ENCODE measurements at regions not wholly inside any gene's neighbourhood (a gene's known extent, or its start where the extent isn't known, plus 50 kb on each side); places are given as distances from the start of the nearest gene placed in this dataset.

GRCh38 chr2:219777388-219777787 is 150.0 kb downstream of the SLC4A3 start:
- 96% methylated on average over 2 of the region's 2 CpGs for WGBS
- no peak for DNase-seq (ENCODE audit: low read depth in 6 of 9, low spot score in 9 of 9)
- H3K36me3 ChIP-seq (ENCODE audit: control insufficient read depth in 2 of 2, insufficient read depth in 2 of 2, low read length in 1 of 2) = no peaks in the 10 kb centered on the region
- H3K4me1 ChIP-seq (ENCODE audit: control insufficient read depth in 2 of 2, insufficient read depth in 2 of 2, low read length in 2 of 2) = no peaks in the 10 kb centered on the region
- no peak overlapping the region for H3K27ac ChIP-seq (ENCODE audit: low read depth in 1 of 2, low read length in 1 of 2)
- H3K27me3 ChIP-seq (ENCODE audit: control insufficient read depth in 2 of 2, insufficient read depth in 1 of 2, low read length in 1 of 2) = no peaks in the 10 kb centered on the region
- H3K4me3 ChIP-seq (ENCODE audit: low read length in 2 of 2) = no peak overlapping the region
- no peaks in the 10 kb centered on the region for H3K9me3 ChIP-seq (ENCODE audit: control insufficient read depth in 2 of 2, insufficient read depth in 1 of 2, low read length in 1 of 2)

DNA sequence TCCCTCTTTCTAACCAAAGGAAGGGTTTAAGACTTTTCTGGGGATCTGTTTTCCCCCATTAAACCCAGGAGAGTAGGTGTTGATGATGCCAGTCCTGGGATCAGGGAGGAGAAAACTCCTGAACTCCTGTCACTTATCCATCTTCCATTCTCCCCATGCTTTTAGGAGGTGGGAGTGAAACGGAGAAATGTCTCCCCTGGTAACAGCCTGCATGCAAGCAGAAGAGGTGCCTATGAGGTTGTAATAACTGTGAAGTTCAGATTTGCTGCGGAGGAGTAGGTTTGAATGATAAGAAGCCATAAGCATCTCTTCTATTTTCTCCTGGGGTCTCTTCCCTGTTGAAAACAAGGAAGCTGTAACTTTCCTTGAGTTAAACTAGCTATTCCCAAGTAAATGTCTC is 150.8 kb downstream of the SLC4A3 start:
- Histone ChIP-seq H3K36me3 (ENCODE audit: control insufficient read depth in 2 of 2, insufficient read depth in 2 of 2, low read length in 1 of 2) (no peaks in the 10 kb centered on the region), H3K27ac (ENCODE audit: low read depth in 1 of 2, low read length in 1 of 2) (no peak overlapping the region), H3K9me3 (ENCODE audit: control insufficient read depth in 2 of 2, insufficient read depth in 1 of 2, low read length in 1 of 2) (no peaks in the 10 kb centered on the region), H3K27me3 (ENCODE audit: control insufficient read depth in 2 of 2, insufficient read depth in 1 of 2, low read length in 1 of 2) (no peaks in the 10 kb centered on the region), H3K4me3 (ENCODE audit: low read length in 2 of 2) (no peak overlapping the region), H3K4me1 (ENCODE audit: control insufficient read depth in 2 of 2, insufficient read depth in 2 of 2, low read length in 2 of 2) (no peaks in the 10 kb centered on the region)
- WGBS = 89% methylated on average over 2 of the region's 2 CpGs
- no peak for DNase-seq (ENCODE audit: low read depth in 6 of 9, low spot score in 9 of 9)

DNA sequence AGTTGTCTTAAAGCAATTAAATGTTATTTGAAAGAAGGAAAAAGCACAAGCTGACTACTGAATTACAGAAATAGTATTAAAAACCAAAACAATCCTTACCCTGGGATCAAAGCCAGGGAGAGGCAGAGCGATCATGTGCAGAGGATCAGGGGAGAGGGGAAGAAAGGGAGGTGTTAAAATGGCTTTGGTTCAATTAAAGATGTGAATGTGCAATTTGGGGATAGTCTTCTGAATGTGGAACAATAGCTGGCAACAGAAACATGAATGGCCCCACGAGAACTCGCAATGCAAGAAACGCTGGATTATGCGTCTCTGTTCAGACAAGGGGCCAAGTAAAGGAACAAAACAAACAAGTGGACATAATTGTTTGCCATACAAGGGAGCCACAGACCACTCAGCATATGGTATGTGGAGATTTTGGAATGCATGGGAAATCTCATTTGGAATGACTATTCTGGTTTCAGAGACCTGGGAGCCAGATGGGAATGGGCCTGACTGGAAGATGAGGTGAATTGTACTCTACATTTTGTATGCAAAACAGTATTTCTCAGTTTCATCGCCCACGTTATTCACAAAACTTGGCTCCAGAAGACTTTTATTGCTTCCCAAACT is 155.4 kb downstream of the SLC4A3 start:
- WGBS = 93% methylated on average over 7 of the region's 7 CpGs

GRCh38 chr2:219783359-219783975 is 156.0 kb downstream of the SLC4A3 start:
- Histone ChIP-seq H3K27ac (ENCODE audit: low read depth in 1 of 2, low read length in 1 of 2) (no peak overlapping the region), H3K36me3 (ENCODE audit: control insufficient read depth in 2 of 2, insufficient read depth in 2 of 2, low read length in 1 of 2) (no peaks in the 10 kb centered on the region), H3K9me3 (ENCODE audit: control insufficient read depth in 2 of 2, insufficient read depth in 1 of 2, low read length in 1 of 2) (no peaks in the 10 kb centered on the region), H3K4me3 (ENCODE audit: low read length in 2 of 2) (no peak overlapping the region), H3K27me3 (ENCODE audit: control insufficient read depth in 2 of 2, insufficient read depth in 1 of 2, low read length in 1 of 2) (no peaks in the 10 kb centered on the region), H3K4me1 (ENCODE audit: control insufficient read depth in 2 of 2, insufficient read depth in 2 of 2, low read length in 2 of 2) (no peaks in the 10 kb centered on the region)
- no peak for DNase-seq (ENCODE audit: low read depth in 6 of 9, low spot score in 9 of 9)
- WGBS = 88% methylated on average over 4 of the region's 4 CpGs

More for the DNA sequence above, 155.4 kb downstream of the SLC4A3 start:
- Histone ChIP-seq H3K4me1 (ENCODE audit: control insufficient read depth in 2 of 2, insufficient read depth in 2 of 2, low read length in 2 of 2) (no peaks in the 10 kb centered on the region), H3K4me3 (ENCODE audit: low read length in 2 of 2) (no peak overlapping the region), H3K9me3 (ENCODE audit: control insufficient read depth in 2 of 2, insufficient read depth in 1 of 2, low read length in 1 of 2) (no peaks in the 10 kb centered on the region), H3K27me3 (ENCODE audit: control insufficient read depth in 2 of 2, insufficient read depth in 1 of 2, low read length in 1 of 2) (no peaks in the 10 kb centered on the region), H3K36me3 (ENCODE audit: control insufficient read depth in 2 of 2, insufficient read depth in 2 of 2, low read length in 1 of 2) (no peaks in the 10 kb centered on the region), H3K27ac (ENCODE audit: low read depth in 1 of 2, low read length in 1 of 2) (no peak overlapping the region)
- DNase-seq (ENCODE audit: low read depth in 6 of 9, low spot score in 9 of 9) = no peak

DNA sequence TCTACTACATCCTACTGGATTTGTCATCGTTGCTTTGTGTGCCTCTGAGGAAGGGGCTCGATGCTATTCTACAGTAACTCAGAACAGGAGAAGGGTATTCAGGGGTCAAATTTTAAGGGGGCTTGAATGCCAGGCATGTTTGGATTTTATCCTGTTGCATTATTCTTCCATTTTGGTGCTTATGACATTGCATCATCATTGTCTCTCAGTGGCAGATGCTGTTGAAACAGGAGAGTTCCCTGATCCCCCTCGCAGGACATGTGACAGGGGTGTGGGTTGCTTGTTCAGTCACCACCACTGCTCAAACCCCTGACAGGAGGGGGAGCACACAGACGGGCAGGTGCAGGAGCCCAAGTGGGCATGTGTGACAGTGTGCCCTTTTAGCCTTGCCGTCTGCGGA is 156.7 kb downstream of the SLC4A3 start:
- 91% methylated on average over 6 of the region's 6 CpGs for WGBS
- no peak for DNase-seq (ENCODE audit: low read depth in 6 of 9, low spot score in 9 of 9)
- Histone ChIP-seq H3K4me1 (ENCODE audit: control insufficient read depth in 2 of 2, insufficient read depth in 2 of 2, low read length in 2 of 2) (no peaks in the 10 kb centered on the region), H3K27me3 (ENCODE audit: control insufficient read depth in 2 of 2, insufficient read depth in 1 of 2, low read length in 1 of 2) (no peaks in the 10 kb centered on the region), H3K36me3 (ENCODE audit: control insufficient read depth in 2 of 2, insufficient read depth in 2 of 2, low read length in 1 of 2) (no peaks in the 10 kb centered on the region), H3K4me3 (ENCODE audit: low read length in 2 of 2) (no peak overlapping the region), H3K9me3 (ENCODE audit: control insufficient read depth in 2 of 2, insufficient read depth in 1 of 2, low read length in 1 of 2) (no peaks in the 10 kb centered on the region), H3K27ac (ENCODE audit: low read depth in 1 of 2, low read length in 1 of 2) (no peak overlapping the region)

DNA sequence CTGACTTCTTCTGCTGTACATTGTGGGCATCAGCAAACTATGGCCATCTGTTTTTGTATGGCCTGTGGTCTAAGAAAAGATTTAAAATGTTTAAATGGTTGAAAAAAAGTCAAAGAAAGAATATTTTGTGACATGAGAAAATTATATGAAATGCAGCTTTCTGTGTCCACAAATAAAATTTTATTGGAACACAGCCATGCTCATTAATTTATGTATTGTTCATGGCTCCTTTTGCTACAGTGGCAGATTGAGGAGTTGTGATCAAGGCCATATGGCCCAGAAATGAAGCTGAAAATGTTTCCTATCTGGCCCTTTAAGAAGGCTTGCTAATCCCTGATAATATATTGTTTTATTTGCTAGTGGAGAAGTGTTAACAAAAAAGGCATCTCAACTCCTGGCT is 162.0 kb downstream of the SLC4A3 start:
- H3K27me3 ChIP-seq (ENCODE audit: control insufficient read depth in 2 of 2, insufficient read depth in 1 of 2, low read length in 1 of 2) = no peaks in the 10 kb centered on the region

GRCh38 chr2:219792446-219792845 is 165.0 kb downstream of the SLC4A3 start:
- Histone ChIP-seq H3K4me1 (ENCODE audit: control insufficient read depth in 2 of 2, insufficient read depth in 2 of 2, low read length in 2 of 2) (no peaks in the 10 kb centered on the region), H3K4me3 (ENCODE audit: low read length in 2 of 2) (no peak overlapping the region), H3K27ac (ENCODE audit: low read depth in 1 of 2, low read length in 1 of 2) (no peak overlapping the region), H3K36me3 (ENCODE audit: control insufficient read depth in 2 of 2, insufficient read depth in 2 of 2, low read length in 1 of 2) (no peaks in the 10 kb centered on the region), H3K9me3 (ENCODE audit: control insufficient read depth in 2 of 2, insufficient read depth in 1 of 2, low read length in 1 of 2) (peaks cover 0 to 2% of the 10 kb centered on the region in 2 donors), H3K27me3 (ENCODE audit: control insufficient read depth in 2 of 2, insufficient read depth in 1 of 2, low read length in 1 of 2) (no peaks in the 10 kb centered on the region)
- DNase-seq (ENCODE audit: low read depth in 6 of 9, low spot score in 9 of 9) = no peak
- WGBS = 97% methylated on average over 4 of the region's 4 CpGs

More for the DNA sequence above, 162.0 kb downstream of the SLC4A3 start:
- DNase-seq (ENCODE audit: low read depth in 6 of 9, low spot score in 9 of 9) = no peak
- H3K4me1 ChIP-seq (ENCODE audit: control insufficient read depth in 2 of 2, insufficient read depth in 2 of 2, low read length in 2 of 2) = no peaks in the 10 kb centered on the region
- H3K36me3 ChIP-seq (ENCODE audit: control insufficient read depth in 2 of 2, insufficient read depth in 2 of 2, low read length in 1 of 2) = no peaks in the 10 kb centered on the region
- no peak overlapping the region for H3K27ac ChIP-seq (ENCODE audit: low read depth in 1 of 2, low read length in 1 of 2)
- H3K9me3 ChIP-seq (ENCODE audit: control insufficient read depth in 2 of 2, insufficient read depth in 1 of 2, low read length in 1 of 2) = no peaks in the 10 kb centered on the region
- H3K4me3 ChIP-seq (ENCODE audit: low read length in 2 of 2) = no peak overlapping the region

DNA sequence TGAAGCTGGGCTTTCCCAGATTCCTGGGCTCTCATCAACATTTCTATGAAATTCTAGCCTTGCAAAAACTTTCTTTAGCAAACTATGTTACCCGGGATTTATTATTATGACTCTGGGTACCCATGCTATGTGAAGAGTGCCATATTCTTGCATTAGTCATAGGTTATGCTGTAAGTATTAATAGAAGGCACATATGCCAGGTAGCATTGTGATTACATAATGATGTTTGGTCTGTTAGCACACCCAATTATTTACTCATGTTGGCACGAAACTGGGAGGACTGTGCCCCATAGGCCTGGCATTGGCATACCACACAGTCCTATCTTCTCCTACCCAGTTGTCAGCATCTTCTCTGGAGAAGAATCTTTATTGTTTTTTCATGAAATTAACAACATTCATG is 171.0 kb downstream of the SLC4A3 start:
- no peak overlapping the region for H3K4me3 ChIP-seq (ENCODE audit: low read length in 2 of 2)
- no peaks in the 10 kb centered on the region for H3K4me1 ChIP-seq (ENCODE audit: control insufficient read depth in 2 of 2, insufficient read depth in 2 of 2, low read length in 2 of 2)
- 95% methylated on average over 2 of the region's 2 CpGs for WGBS
- H3K27ac ChIP-seq (ENCODE audit: low read depth in 1 of 2, low read length in 1 of 2) = no peak overlapping the region
- no peaks in the 10 kb centered on the region for H3K27me3 ChIP-seq (ENCODE audit: control insufficient read depth in 2 of 2, insufficient read depth in 1 of 2, low read length in 1 of 2)
- no peaks in the 10 kb centered on the region for H3K36me3 ChIP-seq (ENCODE audit: control insufficient read depth in 2 of 2, insufficient read depth in 2 of 2, low read length in 1 of 2)
- no peak for DNase-seq (ENCODE audit: low read depth in 6 of 9, low spot score in 9 of 9)
- peaks cover 0 to 2% of the 10 kb centered on the region in 2 donors for H3K9me3 ChIP-seq (ENCODE audit: control insufficient read depth in 2 of 2, insufficient read depth in 1 of 2, low read length in 1 of 2)

DNA sequence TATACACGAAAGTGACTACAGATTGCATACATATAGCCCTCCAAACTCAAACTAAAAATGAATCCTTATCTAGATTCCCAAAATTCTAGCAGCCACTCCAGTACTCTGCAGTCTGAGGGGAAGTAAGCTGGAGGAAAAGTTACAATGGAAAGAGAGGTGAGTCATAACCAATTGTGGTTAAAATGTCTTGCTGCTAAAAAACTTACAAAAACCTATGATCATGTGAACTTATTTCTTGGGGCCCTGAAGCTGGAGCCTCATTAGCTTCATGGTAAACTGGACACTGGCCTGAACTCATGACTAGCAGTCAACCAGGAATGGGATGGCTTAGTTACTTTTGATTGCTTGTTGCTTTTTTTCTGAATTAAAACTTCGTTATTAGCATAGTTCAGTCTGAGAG is 175.9 kb downstream of the SLC4A3 start:
- no peak for DNase-seq (ENCODE audit: low read depth in 6 of 9, low spot score in 9 of 9)
- Histone ChIP-seq H3K4me1 (ENCODE audit: control insufficient read depth in 2 of 2, insufficient read depth in 2 of 2, low read length in 2 of 2) (no peaks in the 10 kb centered on the region), H3K27me3 (ENCODE audit: control insufficient read depth in 2 of 2, insufficient read depth in 1 of 2, low read length in 1 of 2) (no peaks in the 10 kb centered on the region), H3K9me3 (ENCODE audit: control insufficient read depth in 2 of 2, insufficient read depth in 1 of 2, low read length in 1 of 2) (no peaks in the 10 kb centered on the region), H3K27ac (ENCODE audit: low read depth in 1 of 2, low read length in 1 of 2) (no peak overlapping the region), H3K4me3 (ENCODE audit: low read length in 2 of 2) (no peak overlapping the region), H3K36me3 (ENCODE audit: control insufficient read depth in 2 of 2, insufficient read depth in 2 of 2, low read length in 1 of 2) (no peaks in the 10 kb centered on the region)
- 82% methylated on average over 2 of the region's 2 CpGs for WGBS
